COR-L47 (cell line): ENCODE measurements at regions not wholly inside any gene's neighbourhood (a gene's known extent, or its start where the extent isn't known, plus 50 kb on each side); places are given as distances from the start of the nearest gene placed in this dataset.
"Not testable (repeated sequence)": the region's sequence is repeated elsewhere in the genome, so short reads cannot be mapped to it uniquely, and the experiment has no call there.

ENCODE experiments used
- DNase-seq: peaks from one replicate; lab custom pipeline; 2025; lab: John Stamatoyannopoulos, UW

DNA sequence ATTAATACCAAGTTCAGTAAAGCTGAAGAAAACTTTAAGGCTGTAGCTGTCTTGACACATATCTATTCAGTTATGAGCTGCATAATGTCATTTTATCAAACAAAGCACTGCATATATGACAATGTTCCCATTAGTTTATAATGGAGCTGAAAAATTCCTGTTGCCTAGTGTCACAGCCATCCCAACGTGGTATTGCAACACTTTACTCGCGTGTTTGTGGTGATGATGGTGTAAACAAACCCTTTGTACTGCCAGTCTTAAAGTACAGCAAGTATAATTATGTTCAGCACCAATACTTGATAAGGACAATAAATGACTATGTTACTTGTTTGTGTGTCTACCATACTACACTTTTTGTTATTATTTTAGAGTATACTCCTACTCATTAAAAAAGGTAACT is 1415.6 kb upstream of the PCDH7 start:
- no peak for DNase-seq

DNA sequence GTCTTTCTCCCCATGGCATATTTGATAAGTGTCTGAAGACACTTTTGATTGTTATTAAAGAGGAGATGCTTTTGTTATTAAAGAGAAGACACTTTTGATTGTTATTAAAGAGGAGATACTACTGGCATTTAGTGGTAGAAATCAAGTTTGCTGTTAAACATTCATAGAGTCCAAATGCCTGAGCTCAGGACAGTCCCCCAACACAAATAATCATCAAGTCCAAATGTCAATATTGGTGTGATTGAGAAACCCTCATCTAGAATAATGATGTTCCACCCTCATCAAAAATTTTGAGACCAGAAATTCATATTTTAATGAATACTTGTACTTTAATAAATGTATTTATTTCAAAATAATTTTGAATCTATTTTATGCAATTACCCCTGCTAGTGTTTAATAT is 1412.9 kb upstream of the PCDH7 start:
- DNase-seq: no peak

DNA sequence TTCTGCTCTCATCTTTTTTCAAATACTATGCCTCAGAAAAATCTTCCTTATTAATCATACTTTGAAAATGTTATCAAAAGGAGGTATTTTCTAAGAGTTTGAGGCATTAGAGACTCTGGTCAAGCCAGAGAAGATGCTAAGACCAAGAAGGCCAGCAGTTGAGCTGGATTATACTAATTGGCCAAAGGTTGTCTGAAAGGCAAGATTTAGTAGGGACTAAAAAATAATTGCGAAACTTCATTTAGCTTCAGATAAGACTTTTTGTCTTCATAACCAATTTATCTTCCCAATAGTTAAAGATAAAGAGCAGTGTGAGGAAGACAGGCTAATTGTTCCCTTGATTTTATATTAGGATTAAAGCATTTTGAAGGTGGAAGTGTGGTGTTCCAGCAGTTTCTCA is 1412.4 kb upstream of the PCDH7 start:
- no peak for DNase-seq

DNA sequence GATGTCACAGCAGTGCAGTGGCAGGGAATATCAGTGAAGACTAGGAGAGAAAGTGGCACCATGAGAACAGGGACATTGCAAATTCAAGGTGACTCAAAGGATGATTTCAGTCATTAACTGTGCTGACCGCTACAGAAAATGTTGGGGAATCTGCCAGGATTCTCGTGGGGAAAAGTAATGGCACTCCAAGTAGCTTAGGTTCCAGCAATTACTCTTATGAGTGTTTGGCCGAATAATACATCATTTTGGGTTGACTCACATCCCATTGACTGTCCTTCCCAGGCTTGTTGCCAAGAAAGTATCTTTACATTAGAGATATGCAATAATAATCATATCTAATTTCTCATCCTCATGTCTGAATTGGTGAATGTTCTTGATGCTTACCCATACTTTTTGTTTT is 1411.1 kb upstream of the PCDH7 start:
- no peak for DNase-seq

DNA sequence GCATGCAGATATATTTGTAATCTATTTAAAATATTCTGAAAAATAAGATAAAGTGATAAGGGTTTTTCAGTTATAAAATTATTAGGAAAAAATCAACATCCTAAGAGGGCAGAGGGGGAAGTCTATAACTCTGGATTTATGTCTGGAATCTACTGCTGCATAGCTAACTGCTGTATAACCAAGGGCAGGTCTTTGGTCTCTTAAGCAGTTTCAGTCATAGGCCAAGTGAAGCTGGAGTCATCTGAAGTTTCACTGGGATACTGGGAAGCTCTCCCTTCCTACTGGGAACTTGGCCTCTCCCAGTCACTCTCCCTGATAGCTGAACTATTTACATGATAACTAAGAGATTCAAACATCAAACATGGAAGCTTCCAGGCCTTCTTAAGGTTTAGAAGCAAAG is 1409.9 kb upstream of the PCDH7 start:
- DNase-seq: no peak

DNA sequence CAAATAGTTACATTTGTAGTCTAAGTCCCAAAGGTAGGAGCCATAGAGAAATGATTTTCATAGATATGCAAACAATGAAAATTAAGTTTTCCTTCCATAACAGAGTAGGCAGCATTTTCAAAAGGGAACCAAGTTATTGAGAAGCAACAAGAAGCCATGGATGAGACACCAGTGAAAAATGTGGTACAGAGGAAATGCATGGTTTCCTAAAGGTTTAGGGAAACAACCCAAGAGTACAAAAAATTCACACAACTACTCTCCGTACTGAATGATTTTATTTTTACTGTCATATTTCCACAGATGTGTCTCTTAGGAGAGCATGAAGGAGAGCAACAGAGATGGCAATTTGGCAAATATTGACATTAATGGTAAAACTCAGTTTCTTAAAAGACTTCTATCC is 1408.9 kb upstream of the PCDH7 start:
- no peak for DNase-seq

DNA sequence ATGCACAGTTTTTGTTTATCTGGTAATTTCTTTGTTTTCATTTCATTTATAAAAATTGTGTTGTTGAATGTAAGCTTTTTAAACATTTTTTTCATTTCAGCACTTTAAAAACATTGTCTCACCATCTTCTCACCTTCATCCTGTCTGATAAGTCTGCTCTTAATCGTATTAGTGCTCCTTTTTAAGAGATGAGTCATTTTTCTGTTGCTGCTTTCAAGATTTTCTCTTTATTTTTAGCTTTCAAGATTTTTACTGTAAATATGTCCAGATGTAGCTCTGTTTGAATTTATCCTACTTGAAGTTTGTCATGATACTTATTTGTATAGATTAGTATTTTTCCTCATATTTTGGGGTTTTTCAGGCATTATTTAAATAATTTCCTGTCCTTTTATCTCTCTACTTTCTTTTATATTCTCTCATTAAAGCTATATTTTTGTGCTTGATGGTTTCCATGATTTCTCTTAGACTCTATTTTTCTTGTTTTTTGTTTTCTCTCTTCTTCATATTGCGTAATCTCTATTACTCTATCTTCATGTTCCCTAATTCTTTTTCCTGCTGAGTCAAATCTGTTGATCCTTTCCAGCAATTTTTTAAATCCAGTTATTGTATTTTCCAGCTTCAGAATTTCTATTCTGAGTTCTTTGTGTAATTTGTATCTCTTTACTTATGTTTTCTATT is 1400.4 kb upstream of the PCDH7 start:
- DNase-seq: no peak

DNA sequence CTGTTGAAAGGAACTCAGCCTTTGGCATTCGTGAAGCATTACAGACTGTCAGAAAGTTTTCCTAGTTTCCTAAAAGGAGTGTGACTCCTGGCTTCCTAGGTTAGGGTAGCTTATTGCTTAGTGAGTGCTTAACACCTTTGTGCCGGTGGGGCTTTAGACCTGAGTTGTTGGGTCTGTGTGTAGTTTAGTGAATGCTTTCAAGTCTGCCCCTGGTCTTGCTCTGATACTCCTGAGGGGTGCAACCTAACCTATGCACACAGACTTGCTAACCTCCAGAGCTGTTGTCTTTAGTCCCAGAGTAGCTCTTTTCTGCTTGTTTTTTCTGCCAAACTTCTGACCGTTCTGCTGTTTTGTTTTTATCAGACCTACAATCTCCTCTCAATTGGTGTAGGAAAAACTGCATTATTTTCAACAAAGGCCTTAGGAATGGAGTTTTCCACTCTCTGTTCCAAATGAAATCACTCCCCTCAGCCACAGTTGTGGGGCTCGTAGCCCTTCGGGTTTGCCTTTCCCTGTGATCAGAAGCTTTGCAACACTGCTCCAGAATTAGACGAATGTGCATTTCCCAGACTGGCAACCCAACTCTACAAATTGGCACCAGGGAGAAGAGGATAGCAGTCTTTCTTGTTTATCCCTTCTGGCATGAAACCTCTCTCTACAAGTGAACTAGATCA is 1399.1 kb upstream of the PCDH7 start:
- DNase-seq: no peak

DNA sequence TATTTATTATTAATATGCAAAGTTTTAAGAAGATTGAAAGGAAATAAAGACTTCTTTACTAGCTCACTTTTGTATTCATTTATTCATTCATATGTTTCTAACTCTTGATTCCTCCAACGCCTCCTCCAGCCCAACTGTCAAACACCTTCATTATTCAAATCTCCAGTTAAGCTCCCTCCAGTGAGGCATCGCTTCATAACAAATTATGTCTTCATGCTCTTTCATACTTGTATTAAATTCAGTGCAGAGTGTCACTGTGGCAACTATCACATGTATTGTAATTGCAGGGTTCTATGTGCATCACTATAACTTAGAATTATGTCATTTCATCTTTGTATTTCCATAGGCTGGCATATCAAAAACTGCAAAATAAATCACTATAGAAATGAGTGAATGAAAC is 1394.2 kb upstream of the PCDH7 start:
- no peak for DNase-seq

DNA sequence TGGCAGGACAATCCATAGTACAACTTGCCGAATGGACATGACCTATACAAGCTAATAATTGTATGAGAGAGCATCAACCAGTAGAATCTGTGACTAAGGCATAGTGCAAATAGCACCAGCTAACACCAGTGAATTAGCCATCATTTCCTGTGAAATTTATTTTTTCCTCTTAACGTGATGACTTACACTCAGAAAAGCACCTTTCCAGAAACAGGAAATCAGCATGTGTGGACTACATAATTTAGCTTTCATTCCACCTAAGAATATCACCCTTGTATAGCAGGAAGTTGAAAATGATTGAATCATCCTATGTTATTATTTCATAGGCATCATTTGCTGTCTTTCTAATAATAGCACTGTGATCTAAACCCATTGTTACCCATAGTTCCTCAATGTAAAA is 1393.4 kb upstream of the PCDH7 start:
- no peak for DNase-seq

DNA sequence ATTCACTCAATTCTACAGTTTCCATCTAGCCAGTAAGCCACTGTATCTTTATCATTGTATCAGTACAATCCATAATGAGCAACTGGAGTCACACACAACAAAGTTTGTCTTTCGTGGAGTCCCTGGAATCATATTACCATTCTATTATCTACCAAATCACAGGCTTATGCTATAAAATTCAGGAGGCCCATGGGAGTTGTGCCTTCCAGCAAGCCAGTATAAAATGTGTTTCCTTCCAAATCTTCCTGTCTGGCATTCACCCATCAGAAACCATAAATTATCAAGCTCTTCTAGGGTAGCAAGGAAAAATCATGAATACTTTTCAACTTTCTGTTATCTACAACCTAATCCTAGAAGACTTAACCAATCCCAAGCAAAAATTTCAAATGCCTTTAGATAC is 1383.3 kb upstream of the PCDH7 start:
- DNase-seq: no peak

DNA sequence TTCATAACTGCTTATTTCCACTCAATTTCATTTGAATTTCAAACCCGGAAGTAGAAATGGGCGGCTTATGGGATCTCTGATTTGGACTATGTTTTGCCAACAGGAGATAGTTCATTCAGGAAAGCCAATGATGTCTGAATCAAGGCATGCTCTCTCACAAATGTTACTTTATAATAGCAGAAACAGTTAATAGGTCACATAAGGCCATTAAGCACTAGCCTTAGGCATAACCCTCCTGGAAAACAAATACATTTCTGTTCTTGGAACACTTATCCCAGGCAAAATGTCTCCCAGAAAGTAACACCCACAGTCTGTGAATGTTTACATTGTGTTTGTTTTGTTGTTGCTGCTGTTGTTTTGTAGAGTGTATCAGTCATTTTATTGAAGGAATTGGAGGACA is 1347.2 kb upstream of the PCDH7 start:
- no peak for DNase-seq

DNA sequence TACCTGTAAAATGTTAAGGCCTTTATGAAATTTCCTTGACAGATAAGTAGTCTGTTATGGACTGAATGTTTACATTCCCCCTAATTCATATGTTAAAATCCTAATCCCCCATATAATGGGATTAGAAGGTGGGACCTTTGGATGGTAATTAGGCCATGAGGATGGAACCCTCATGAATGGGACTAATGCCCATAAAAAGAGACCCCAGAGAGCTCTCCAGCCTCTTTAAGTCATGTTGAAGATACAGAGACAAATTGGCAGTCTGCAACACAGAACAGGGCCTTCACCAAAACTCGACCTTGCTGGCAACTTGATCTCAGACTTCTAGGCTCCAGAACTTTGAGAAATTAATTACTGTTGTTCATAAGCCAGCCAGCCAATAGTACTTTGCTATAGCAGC is 1344.5 kb upstream of the PCDH7 start:
- DNase-seq: no peak

DNA sequence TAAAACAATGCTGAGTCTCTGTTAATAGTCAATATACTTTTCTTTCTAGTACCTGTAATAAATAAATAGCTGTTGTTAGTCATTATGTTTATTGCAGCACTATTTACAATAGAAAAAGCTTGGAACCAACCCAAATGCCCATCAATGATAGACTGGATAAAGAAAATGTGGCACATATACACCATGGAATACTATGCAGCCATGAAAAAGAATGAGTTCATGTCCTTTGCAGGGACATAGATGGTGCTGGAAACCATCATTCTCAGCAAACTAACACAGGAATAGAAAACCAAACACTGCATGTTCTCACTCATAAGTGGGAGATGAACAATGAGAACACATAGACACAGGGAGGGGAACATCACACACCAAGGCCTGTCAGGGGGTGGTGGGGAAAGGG is 1341.9 kb upstream of the PCDH7 start:
- not testable (repeated sequence) for DNase-seq

DNA sequence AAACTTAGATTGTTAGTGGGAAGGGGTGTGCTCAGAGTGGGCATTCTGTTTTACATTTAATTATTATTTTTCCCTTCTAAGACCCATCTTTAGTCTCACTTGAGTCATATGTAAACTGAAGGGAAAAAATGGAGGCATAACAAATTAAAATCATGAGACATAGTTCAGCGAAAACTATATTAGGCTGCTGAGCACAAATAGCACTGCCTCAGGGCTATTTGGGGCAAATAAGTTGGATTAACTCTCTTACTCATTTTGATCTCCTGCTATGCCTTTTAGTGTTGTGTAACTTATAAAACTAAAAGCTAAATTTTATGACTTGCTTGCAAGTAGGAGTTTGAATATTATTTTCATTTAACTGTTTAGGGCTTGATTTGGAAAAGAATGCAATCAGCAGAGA is 1329.2 kb upstream of the PCDH7 start:
- no peak for DNase-seq

DNA sequence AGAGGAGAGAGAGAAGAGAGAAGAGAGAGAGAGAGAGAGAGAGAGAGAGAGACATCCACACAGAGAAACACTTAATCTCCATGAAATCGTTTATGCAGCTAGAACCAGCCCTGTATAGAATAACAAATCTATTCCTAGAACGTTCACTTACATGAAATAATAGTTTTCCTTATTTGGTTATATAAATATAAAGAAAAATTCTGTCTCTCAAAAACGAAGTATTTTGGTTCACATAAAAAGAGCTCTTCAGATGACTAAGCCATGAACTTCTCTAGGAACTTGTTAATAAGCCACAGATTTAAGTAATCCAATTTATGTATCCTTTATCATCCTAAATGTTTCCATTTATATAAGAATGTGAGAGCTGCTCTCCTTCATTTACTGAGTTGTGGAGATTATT is 1315.1 kb upstream of the PCDH7 start:
- DNase-seq: no peak

DNA sequence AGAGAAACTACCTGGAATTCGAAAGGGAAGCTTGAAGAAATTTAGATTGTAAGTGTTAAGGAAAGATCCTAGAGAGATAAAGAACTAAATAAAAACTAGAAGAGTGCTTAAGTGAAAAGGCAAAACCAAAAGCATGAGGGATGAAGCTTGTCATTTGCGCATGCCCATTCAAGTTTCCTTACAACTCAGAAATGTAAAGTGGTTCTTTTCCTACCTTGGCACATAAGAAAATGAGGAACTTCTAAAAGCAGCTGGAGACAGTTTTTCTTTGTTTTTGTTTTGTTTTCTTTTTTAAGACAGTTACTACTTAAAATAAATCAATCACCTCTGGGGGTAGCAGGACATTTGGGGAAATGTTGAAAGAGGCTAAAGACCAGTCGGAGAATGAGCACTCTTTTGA is 1304.4 kb upstream of the PCDH7 start:
- DNase-seq: no peak

DNA sequence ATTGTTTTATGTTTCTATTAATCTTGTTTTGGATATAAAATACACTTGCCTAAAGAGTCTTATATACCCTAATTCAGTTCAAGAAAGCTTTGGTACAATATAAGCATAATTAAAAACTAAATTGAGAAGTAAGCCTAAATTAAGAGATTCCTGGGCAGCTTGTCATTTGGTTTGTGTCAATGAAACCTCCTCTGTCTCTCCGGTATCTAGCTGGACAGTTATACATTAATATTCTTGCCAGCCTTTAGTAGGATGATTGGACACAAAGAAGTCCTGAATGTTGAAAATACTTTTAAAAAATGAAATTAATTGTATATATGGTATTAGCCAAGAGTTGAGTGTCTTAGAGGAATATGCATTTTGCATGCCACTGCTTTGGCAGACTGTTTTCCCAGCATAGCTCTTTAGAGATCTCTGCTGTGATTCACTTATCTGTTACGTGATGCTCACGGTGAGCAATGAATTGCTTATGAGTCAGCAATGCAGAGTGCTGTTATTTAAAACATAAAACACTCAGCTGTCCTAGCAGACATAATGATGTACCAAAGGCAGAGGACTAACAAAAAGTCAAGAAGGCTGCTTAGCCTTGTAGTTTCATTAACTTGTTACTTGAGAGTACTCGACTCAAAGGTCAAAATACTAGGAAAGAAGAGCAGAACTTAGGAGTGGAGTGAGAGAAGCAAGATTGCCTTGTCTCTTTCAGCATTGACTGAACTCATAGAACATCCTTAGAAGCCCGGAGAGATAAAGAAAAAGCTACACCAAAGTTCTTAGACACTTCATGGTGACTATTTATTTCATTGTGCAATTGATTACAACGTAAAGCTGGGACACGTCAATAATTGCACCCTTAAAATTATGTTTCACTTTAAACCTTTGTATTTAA is 1296.1 kb upstream of the PCDH7 start:
- DNase-seq: no peak

DNA sequence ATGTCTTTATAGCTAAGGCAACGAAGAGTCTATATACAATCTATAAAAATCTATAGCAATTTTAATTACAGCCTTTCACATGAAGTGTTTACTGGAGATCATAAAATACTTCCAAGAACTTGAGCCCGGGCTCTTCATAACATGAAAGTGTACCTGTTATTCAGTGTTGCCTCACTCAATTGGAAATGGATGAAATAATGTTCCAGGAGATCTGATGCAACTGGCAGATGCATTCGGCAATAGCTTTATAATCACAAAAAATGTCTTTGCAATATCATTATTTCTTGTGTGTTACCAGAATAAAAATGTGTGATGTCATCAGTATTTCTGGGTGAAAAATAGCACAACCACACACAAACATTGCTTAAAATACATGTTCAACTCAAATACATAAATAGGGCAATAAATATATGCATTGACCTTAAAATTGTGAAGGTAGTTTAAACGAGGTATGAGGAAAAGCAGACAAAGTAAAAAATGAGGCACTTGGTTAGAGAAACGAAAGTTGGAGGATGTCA is 1266.8 kb upstream of the PCDH7 start:
- no peak for DNase-seq

DNA sequence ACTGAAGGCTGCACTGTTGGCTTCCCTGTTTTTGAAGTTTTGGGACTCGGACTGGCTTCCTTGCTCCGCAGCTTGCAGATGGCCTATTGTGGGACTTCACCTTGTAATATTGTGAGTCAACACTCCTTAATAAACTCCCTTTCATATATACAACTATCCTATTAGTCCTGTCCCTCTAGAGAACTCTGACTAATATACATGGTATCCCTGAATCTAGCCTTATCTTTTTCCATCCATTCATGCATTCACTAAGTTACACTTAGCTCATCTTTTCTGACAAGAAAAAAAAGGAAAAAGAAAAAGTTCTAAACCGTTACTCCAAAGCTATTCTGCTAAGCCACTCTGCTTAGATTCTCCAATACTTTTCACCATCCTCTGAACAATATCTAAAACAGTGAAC is 1260.2 kb upstream of the PCDH7 start:
- DNase-seq: no peak

DNA sequence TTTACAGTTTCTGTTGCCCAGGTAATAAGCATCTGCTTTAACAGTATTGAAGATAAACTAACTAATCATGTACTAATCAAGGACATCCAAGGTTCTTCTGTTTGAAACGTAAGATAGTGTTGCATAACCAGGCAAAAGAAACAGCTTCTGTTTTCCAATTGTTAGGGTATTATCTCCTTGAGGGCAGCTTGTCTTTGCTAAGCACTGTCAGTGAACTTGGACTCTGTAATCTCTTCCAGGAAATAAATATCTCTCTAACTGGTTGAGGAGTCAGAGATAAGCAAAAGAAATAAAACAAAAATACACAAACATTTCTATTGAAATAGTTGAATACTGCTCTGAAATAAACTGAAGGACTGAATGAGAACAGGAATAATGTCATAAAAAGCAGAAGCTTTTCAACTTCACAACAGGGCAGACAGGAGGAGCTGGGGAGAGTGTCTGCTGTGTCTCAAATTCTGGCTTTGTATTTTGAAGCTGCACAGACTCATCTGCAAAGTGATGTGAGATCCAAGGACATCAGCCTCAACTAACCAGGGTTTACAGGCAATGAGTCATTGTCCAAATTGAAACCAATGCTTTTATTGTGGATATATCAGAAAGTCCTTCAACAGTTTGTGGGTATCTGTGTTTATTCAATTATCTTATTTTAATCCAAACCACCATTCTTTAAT is 1253.0 kb upstream of the PCDH7 start:
- no peak for DNase-seq
